A204.1 (cell line): ENCODE measurements at regions not wholly inside any gene's neighbourhood (a gene's known extent, or its start where the extent isn't known, plus 50 kb on each side); places are given as distances from the start of the nearest gene placed in this dataset.
"Not testable (repeated sequence)": the region's sequence is repeated elsewhere in the genome, so short reads cannot be mapped to it uniquely, and the experiment has no call there.

ENCODE experiments used
- FAIRE-seq: peaks from 2 replicates; lab custom pipeline; 2012; peaks lifted over from hg19 to GRCh38; lab: Jason Lieb, UNC

GRCh38 chr17:45586651-45586934 is 96.1 kb upstream of the PLEKHM1 start:
- FAIRE-seq: not testable (repeated sequence)

DNA sequence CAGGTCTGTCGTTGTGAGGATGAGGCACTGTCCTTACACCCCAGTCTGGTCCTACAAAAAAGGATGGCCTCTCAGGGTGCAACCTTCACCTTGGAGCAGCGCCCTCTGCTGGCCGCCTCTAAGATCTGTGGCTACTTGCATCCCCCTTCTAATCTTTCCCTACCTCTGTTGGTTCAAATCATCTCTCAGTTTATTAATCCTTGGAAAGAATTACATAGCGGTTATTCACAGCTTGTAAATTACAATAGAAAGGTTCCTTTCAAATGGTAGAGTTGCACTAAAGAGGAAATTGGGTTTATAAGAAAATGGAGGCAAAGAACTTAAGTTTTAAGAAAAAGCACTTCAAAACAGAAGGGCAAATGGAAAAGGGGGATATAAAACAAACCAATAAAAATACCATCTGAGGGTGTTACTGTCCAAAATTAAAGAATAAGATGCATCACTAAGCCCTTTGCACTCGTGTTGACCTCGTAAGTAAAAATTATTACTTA is 102.0 kb upstream of the PLEKHM1 start:
- FAIRE-seq: not testable (repeated sequence)

DNA sequence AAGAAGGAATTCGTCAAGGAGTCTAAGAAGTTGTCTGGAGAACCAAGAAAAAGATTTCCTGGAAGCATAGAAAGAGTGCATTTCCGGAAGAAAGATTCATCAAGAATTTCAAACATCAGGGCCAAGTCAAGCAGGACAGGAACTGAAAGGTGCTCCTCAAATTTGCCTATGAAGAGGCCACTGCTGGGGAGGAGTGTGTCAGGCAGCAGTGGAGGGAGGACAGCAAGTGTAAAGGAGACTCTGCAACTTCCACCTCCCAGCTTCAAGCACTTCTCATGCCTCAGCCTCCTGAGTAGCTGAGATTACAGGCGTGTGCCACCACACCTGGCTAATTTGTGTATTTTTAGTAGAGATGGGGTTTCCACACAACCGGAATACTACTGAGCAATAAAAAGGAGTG is 105.8 kb upstream of the PLEKHM1 start:
- not testable (repeated sequence) for FAIRE-seq

GRCh38 chr17:45600052-45601012 is 109.8 kb upstream of the PLEKHM1 start:
- FAIRE-seq: not testable (repeated sequence)

DNA sequence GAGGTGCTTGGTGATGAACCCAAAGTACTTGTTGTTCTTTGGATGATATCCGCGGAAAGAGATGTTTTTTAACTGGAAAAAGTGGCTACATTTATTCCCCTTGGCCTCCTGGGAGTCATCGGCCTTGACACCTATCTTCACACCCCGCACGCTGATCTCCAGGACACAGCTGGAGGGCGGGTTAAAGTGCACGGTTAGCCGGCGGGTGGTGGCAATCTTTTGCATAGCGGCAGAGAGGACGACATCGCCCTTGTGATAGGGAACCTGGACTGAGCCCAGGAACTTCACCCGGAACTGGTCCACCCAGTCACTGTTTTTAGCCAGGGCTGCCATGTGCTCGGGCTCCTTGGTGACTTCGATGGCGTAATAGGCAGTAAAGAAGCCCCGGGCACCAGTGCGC is 110.5 kb upstream of the PLEKHM1 start:
- not testable (repeated sequence) for FAIRE-seq

GRCh38 chr17:45601605-45602539 is 111.4 kb upstream of the PLEKHM1 start:
- FAIRE-seq: not testable (repeated sequence)

- FAIRE-seq: not testable (repeated sequence)
Observed at GRCh38 chr17:45605751-45606150, 115.2 kb upstream of the PLEKHM1 start.

DNA sequence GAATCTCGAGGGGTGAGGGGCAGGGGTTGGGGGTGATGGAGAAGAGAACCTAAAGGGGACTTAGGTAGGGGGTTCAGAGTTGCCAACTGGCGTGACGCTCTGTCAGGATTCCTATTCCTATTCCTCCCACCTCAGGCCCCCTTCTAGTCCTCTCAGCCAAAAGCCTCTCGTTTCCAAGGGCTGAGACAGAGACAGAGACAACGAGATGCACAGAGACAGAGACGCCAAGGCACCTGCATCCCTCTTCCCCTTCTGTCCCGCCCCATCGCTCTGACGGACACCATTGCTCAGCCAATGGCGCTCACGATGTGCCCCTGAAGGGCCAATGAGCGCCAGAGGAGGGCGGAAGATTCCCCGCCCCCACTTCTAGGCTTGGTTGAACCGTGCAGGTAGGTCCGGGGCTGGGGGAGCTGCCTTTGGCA is 129.5 kb upstream of the PLEKHM1 start:
- peak; percentile 89 for FAIRE-seq

GRCh38 chr17:45620468-45620867 is 129.9 kb upstream of the PLEKHM1 start:
- FAIRE-seq: not testable (repeated sequence)

- not testable (repeated sequence) for FAIRE-seq
Observed at GRCh38 chr17:45621087-45621486, 130.6 kb upstream of the PLEKHM1 start.

- not testable (repeated sequence) for FAIRE-seq
Observed at GRCh38 chr17:45622295-45622694, 131.8 kb upstream of the PLEKHM1 start.

DNA sequence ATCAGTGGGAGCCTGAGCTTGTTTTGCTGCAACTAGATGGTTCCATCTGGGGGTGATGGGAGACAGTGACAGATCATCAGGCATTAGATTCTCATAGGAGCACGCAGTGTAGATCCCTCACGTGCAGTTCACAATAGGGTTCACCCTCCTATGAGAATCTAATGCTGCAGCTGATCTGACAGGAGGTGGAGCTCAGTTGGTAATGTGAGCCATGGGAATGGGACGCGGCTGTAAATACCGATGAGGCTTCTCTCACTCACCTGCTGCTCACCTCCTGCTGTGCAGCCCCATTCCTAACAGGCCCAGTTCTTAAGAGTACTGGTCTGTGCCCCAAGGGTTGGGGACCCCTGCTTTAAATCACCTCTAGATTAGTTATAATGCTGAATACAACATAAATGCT is 137.5 kb upstream of the PLEKHM1 start:
- FAIRE-seq: no peak

DNA sequence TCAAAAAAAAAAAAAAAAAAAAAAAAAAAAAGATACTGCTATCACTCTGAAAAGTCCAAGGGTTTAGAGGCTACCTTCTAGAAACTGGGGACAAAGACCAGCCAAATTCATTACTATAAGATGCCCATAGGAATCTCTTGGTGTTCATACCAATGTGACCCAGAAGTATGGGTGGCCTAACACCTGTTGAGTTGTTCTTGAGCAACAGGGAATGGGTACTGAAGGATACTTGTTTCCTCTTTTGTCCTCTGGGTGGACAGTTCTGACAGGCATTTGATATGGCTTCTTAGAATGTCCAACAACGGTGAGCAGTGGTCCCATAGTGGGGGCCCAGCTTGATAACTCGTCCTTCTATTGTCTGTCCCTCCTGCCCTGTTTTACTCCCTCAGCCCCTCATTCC is 141.4 kb upstream of the PLEKHM1 start:
- FAIRE-seq: no peak

DNA sequence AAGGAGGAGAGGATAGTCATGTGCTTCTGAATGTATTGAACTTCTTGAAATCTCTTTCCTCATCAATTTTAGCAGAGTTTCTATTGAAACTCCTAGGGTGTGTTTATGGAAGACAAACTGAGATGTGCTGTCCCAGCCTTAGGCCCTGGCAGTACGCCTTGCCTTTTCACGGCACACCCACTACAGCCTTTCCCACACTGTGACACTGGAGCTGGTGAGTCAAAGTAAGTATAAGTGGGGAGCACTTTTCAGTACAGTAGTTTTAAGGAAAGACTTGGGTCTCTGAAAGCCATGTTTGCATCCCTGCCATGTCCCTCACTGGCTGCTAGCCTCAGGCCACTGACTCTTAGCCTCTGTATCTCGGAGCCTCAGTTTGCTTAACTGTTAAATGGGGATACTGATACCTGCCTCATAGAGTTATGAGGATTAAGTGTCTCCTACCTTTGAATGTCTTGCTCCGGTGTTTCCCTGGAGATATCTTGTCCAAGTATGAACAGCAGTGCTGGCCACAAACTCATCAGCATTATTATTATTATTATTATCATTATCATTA is 144.7 kb upstream of the CRHR1 start:
- FAIRE-seq: no peak

- peak; percentile 6 for FAIRE-seq
Observed at GRCh38 chr17:45640141-45640850, 143.8 kb upstream of the CRHR1 start.

GRCh38 chr17:45641541-45641940 is 142.6 kb upstream of the CRHR1 start:
- FAIRE-seq: no peak

GRCh38 chr17:45643591-45643990 is 140.5 kb upstream of the CRHR1 start:
- FAIRE-seq: no peak

GRCh38 chr17:45644637-45645036 is 139.5 kb upstream of the CRHR1 start:
- FAIRE-seq: not testable (repeated sequence)

DNA sequence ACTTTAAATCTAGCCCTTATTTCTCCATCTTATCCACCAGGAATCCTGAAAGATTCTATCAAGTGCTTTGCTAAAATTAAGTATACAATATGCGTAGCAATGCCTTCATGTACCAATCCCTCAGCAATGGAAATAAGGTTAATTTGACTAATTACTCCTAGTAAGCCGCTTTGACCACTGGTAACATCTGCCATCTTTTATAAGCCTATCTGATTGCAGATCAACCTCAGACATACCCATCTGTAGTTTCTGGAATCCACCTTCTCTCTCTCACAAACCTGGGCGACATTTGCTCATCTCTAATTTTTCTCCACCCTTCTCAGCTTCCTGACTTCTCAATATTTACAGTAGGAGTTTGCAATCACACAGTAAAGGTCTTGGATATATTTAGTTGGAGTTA is 138.8 kb upstream of the CRHR1 start:
- FAIRE-seq: no peak

DNA sequence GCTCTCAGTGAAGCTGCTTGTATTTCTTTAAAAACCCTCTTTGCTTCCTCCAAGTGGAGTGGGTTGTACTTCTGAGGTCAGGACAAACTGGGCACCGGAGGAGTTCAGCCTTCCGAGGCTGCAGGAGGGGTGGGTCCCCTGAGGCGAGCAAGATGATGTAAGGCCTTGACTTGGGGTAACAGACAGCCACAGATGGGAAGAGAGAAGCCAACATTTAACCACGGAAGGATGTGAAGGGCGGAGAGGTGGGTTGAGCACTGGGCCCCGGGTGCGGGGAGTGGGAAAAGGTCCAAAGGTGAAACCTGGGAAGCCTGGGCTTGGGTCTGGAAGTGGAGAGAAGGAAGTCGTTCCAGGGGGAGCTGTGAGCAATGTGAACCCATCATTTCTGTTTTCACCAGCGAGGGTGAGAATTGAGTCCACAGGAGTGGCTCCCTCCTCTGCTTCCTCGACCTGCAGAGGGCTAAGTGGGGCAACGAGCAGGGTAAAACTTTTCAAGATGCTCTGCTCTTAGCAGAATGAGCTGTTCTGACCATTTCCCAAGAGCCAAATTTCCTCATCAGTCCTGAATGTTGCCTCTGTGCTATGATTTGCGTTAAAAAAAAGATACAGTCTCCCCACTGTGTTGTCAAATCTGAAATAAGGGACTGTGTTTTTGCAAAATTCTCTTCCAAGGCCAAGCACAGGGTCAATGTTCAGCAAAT is 137.7 kb upstream of the CRHR1 start:
- no peak for FAIRE-seq

DNA sequence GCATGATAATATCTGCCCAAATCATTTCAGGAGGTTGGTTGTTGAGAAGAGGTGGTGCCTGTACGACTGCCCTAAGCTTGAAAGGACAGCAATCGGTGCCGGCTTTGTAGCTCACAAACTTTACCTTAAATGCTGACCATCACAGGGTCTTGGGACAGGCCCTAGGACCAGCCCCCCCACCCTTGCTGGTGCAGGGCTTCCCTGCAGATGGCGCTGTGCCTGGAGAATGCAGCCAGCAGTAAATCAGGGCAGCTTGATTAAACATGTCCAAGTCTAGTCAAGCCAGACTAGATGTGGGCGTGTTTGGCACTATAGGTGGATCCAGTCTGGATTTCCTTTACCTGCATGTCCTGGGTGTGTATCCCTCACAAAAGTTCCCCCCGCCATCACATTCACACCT is 135.5 kb upstream of the CRHR1 start:
- no peak for FAIRE-seq
